ENCODE measurements at regions not wholly inside any gene's neighbourhood (a gene's known extent, or its start where the extent isn't known, plus 50 kb on each side); places are given as distances from the start of the nearest gene placed in this dataset.

DNA sequence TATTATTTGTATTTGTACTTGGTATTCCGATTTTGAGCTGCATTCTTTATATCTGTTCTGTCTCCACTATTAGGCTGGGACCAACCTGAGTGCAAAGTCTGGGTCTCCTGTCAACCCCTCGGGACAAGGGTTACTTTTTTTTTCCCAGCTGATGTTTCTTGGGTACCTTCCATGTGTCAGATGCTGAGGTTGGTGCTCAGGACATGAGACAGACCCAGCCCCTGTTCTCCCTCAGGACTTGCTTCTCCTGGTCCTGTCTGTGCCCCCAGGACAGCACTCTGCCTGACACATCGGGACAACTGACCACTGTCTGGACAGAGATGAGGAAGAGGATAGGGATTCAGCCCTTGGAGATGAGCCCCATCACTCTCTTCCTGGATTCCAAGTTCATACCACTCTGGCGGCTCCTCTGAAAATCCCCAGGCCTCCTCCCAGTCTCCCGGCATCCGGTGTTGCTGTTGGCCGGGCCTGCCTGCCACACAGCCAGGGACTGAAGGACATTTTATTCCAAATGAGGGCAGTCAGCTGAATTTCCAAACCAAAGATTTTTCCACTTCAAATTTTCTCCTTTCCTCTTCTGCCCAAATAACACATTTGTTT lies 55.6 kb upstream of the FMOD start:
- H2AFZ ChIP-seq (ENCODE audit: control insufficient read depth, low read depth, low read length), result no peak overlapping the region
- DNase-seq (ENCODE audit: low read depth, low spot score), result no peak
- ChIA-PET RAD21 (ENCODE audit: unreplicated experiment) (no interaction called here), POLR2A (interaction anchor here (0.6 kb wide), 1 partner anchor 43 kb away, joined by 4 read pairs; no protein-coding TSS in a partner anchor), CTCF (no interaction called here), SMC1A (ENCODE audit: uncharacterized antibody, unreplicated experiment) (interaction anchor here (1.8 kb wide), 1 partner anchor 65 kb away, joined by 4 read pairs; no protein-coding TSS in a partner anchor)
- no peaks in the 10 kb centered on the region for H3K4me1 ChIP-seq (ENCODE audit: control insufficient read depth, insufficient read depth, low read length)
- no peaks in the 10 kb centered on the region; the same call in 2 of the 3 replicates for H3K9me3 ChIP-seq (replicated peaks; ENCODE audit: control insufficient read depth, insufficient read depth, low read length)
- no peak overlapping the region for H3K4me2 ChIP-seq (ENCODE audit: control insufficient read depth, insufficient read depth)
- H4K20me1 ChIP-seq (ENCODE audit: control insufficient read depth, insufficient read depth), result no peaks in the 10 kb centered on the region
- no peak overlapping the region for H3K4me3 ChIP-seq
- in situ Hi-C loops (cut with MboI), result no loop called here
- H3K36me3 ChIP-seq (ENCODE audit: control insufficient read depth in 2 of 2, insufficient read depth in 2 of 2, low read length in 1 of 2), result no peaks in the 10 kb centered on the region
- FAIRE-seq, result no peak
- no peak overlapping the region for H3K9ac ChIP-seq (ENCODE audit: control insufficient read depth, insufficient read depth, low read length)
- BruUV-seq (replicated peaks), result no TSS peak
- H3K79me2 ChIP-seq (ENCODE audit: control insufficient read depth, insufficient read depth, low read length), result no peaks in the 10 kb centered on the region
- TF ChIP-seq, protein P1, sequence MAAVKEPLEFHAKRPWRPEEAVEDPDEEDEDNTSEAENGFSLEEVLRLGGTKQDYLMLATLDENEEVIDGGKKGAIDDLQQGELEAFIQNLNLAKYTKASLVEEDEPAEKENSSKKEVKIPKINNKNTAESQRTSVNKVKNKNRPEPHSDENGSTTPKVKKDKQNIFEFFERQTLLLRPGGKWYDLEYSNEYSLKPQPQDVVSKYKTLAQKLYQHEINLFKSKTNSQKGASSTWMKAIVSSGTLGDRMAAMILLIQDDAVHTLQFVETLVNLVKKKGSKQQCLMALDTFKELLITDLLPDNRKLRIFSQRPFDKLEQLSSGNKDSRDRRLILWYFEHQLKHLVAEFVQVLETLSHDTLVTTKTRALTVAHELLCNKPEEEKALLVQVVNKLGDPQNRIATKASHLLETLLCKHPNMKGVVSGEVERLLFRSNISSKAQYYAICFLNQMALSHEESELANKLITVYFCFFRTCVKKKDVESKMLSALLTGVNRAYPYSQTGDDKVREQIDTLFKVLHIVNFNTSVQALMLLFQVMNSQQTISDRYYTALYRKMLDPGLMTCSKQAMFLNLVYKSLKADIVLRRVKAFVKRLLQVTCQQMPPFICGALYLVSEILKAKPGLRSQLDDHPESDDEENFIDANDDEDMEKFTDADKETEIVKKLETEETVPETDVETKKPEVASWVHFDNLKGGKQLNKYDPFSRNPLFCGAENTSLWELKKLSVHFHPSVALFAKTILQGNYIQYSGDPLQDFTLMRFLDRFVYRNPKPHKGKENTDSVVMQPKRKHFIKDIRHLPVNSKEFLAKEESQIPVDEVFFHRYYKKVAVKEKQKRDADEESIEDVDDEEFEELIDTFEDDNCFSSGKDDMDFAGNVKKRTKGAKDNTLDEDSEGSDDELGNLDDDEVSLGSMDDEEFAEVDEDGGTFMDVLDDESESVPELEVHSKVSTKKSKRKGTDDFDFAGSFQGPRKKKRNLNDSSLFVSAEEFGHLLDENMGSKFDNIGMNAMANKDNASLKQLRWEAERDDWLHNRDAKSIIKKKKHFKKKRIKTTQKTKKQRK (IDR thresholded peaks at IDR 0.05; ENCODE audit: low read depth, low read length), result no peak
- TF ChIP-seq CREB1 (IDR thresholded peaks at IDR 0.05; ENCODE audit: low read depth) (no peak), POLR2AphosphoS5 (IDR thresholded peaks at IDR 0.05; ENCODE audit: low read length) (no peak), RBBP5 (conservative IDR thresholded peaks at IDR 0.05) (no peak), CEBPB (IDR thresholded peaks at IDR 0.05; ENCODE audit: borderline replicate concordance in 1 of 2, low read depth in 2 of 2, low read length in 2 of 2) (no peak), RCOR1 (conservative IDR thresholded peaks at IDR 0.05; ENCODE audit: low read depth, low read length) (no peak), MEF2B (IDR thresholded peaks at IDR 0.05; ENCODE audit: partially characterized antibody, poor library complexity, severe bottlenecking) (no peak), SMAD1 (IDR thresholded peaks at IDR 0.05; ENCODE audit: low read depth, partially characterized antibody) (no peak), ZBED1 (IDR thresholded peaks at IDR 0.05; ENCODE audit: borderline replicate concordance) (no peak), SIN3A (IDR thresholded peaks at IDR 0.05; ENCODE audit: low read depth, low read length) (no peak), ATF7 (IDR thresholded peaks at IDR 0.05; ENCODE audit: low read depth) (no peak)
- TF ChIP-seq, protein P2, sequence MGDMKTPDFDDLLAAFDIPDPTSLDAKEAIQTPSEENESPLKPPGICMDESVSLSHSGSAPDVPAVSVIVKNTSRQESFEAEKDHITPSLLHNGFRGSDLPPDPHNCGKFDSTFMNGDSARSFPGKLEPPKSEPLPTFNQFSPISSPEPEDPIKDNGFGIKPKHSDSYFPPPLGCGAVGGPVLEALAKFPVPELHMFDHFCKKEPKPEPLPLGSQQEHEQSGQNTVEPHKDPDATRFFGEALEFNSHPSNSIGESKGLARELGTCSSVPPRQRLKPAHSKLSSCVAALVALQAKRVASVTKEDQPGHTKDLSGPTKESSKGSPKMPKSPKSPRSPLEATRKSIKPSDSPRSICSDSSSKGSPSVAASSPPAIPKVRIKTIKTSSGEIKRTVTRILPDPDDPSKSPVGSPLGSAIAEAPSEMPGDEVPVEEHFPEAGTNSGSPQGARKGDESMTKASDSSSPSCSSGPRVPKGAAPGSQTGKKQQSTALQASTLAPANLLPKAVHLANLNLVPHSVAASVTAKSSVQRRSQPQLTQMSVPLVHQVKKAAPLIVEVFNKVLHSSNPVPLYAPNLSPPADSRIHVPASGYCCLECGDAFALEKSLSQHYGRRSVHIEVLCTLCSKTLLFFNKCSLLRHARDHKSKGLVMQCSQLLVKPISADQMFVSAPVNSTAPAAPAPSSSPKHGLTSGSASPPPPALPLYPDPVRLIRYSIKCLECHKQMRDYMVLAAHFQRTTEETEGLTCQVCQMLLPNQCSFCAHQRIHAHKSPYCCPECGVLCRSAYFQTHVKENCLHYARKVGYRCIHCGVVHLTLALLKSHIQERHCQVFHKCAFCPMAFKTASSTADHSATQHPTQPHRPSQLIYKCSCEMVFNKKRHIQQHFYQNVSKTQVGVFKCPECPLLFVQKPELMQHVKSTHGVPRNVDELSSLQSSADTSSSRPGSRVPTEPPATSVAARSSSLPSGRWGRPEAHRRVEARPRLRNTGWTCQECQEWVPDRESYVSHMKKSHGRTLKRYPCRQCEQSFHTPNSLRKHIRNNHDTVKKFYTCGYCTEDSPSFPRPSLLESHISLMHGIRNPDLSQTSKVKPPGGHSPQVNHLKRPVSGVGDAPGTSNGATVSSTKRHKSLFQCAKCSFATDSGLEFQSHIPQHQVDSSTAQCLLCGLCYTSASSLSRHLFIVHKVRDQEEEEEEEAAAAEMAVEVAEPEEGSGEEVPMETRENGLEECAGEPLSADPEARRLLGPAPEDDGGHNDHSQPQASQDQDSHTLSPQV (IDR thresholded peaks at IDR 0.05), result no peak
- TF ChIP-seq, protein P3, sequence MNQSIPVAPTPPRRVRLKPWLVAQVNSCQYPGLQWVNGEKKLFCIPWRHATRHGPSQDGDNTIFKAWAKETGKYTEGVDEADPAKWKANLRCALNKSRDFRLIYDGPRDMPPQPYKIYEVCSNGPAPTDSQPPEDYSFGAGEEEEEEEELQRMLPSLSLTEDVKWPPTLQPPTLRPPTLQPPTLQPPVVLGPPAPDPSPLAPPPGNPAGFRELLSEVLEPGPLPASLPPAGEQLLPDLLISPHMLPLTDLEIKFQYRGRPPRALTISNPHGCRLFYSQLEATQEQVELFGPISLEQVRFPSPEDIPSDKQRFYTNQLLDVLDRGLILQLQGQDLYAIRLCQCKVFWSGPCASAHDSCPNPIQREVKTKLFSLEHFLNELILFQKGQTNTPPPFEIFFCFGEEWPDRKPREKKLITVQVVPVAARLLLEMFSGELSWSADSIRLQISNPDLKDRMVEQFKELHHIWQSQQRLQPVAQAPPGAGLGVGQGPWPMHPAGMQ (IDR thresholded peaks at IDR 0.05; ENCODE audit: borderline replicate concordance), result no peak
- no peak for ATAC-seq
- intact Hi-C loops (cut with micrococcal nuclease; ENCODE audit: unreplicated experiment), result no loop called here
- H3K27me3 ChIP-seq (replicated peaks in 1 of 2; ENCODE audit: control insufficient read depth in 2 of 2, insufficient read depth in 2 of 2, low read length in 1 of 2), result no peaks in the 10 kb centered on the region; a peak in 1 of 4 replicates
- H3K27ac ChIP-seq (ENCODE audit: control insufficient read depth, insufficient read depth), result no peak overlapping the region
- 42% methylated on average over 7 of the region's 7 CpGs for WGBS (ENCODE audit: insufficient coverage, insufficient replicate concordance, low lambda C conversion rate, missing lambda C conversion rate)

All from GM12878 (cell line).